ENCODE measurements at regions not wholly inside any gene's neighbourhood (a gene's known extent, or its start where the extent isn't known, plus 50 kb on each side); places are given as distances from the start of the nearest gene placed in this dataset.
"Not testable (repeated sequence)": the region's sequence is repeated elsewhere in the genome, so short reads cannot be mapped to it uniquely, and the experiment has no call there.

DNA sequence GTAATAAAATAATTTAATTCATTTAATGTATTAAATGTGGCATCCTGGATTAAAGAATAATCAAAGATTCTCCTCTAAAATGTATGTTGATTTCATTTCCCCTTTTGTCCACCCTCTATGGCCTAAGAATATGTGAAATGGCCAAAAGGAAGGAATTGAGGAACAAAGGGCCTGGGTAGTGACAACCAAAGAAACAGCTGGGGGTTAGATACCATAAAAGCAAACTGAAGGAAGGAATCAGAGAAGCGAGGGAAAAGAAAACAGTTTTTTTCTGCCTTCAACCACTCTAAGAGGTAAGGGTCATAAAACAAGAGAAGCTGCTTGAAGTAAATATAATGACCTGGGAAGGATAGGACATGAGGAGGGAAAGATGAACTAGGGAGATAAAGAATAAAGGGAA lies 139.3 kb downstream of the FAM76B start:
- DNase-seq (ENCODE audit: low read depth in 2 of 2): no peak

DNA sequence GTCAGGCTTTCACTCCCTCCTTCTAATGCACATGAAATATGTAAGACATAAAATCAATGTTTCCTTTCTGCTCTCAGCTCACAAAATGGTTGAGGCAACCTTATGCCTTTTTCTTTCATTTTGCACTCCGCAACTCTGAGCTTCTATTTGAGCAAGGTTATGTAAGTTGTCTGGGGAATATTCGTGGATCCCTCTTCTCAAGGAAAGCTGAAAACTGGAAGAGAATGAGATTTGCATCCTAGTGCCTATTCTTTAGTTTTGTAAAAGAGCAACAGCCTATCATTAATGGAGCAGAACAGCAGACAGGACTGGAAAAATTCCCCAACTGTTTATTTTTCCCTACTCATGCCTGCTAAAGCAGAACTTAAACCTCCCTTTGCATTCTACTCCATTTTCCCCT lies 141.7 kb downstream of the FAM76B start:
- DNase-seq (ENCODE audit: low read depth in 2 of 2): no peak

DNA sequence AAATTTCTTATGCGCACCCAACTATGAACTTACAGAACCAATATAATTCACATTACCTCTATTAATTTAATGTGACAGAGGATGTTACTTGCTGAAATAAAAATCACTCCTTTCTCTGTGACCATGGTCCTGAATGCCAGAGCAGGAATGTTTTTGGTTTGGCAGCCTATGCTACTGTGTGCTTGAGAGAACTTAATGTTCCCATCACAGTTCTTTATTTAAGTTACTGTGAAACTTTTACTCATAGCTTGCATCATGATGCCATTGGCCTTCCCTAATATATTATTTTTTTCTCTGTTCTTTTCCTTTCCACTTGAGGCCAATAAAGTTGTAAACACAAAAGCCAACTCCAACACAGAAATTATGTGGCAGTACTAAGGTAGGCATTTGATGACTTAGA lies 142.2 kb downstream of the FAM76B start:
- DNase-seq (ENCODE audit: low read depth in 2 of 2): no peak

GRCh38 chr11:95641495-95641894 lies 148.1 kb downstream of the FAM76B start:
- no peak for DNase-seq (ENCODE audit: low read depth in 2 of 2)

DNA sequence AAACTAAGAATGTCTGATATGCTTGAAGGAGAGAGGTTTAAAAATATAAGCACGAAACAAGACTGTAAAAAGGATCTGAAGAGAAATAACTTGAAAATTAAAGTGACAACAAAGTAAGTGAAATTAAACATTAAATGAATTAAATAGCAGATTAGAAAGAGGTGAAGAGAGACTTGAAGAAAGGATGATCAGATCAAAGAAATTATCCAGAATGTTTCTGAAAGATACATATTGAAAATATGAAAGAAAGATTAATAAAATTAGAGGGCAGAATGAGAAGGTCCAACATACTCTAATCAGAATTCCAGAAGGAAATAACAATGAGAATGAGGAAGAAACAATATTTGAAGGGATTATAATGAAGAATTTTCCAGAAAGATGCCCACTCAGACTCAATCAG lies 151.1 kb downstream of the FAM76B start:
- DNase-seq (ENCODE audit: low read depth in 2 of 2): no peak

DNA sequence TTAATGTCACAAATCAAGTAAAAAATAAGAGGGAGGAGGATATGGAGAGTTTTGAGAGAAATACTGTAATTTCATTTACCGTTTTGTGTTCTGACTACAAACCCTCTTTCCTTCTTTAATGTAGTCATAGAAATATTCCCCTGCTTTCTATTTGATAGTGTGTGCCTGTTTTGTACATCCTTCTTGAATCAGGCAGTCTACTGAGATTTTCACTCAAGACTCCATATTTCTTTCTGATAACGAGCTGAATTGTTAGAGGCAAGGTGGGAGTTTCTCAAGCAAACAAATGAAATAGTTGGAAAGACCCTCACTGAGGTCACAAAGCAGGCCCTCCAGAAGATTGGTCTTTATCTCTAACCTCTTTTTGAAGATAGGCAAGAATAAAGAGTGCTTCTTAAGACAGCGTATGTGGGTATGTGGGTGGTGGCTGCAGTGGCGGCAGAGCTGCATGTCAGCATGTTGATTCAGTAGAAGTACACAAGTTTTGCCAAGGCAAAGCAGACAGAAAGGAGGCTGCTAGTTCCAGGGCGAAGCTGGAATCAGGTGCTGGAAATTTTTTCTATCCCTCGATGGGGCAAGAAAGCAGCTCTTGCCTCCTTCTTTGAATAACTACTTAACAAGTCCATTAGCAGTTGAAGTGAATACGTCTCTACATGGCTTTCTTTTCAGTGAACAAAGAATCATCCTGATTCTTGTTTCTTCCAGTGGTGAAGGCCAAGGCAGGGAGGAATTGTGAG lies 164.2 kb downstream of the FAM76B start:
- DNase-seq (ENCODE audit: low read depth in 2 of 2): no peak

DNA sequence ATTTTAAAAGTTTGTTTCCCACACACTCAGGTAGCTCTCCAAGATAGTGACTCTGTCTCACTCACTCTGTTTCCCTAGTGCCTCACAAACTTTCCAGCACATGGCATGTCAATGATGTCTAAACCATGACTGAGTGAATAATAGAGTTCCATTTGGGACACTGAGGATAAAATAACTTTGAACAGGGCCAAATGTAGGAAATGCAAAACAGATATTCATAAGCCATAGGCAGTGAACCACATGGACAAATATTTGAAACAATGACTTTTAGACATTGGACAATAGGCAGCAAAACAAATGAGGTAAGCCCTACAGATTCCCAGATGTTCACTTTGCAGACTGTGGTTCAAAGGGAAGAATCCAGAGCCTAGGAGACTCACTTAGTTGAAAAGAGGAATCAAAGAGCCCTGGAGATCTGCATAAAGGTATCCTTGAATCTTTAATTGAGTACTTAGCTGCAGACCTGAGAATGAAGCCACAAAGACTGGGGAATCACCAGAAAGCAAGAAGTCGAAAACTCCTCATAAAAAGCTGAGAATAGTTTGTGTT lies 173.3 kb downstream of the FAM76B start:
- DNase-seq (ENCODE audit: low read depth in 2 of 2): no peak

GRCh38 chr11:95611827-95612226 lies 177.8 kb downstream of the FAM76B start:
- no peak for DNase-seq (ENCODE audit: low read depth in 2 of 2)

GRCh38 chr11:95610185-95610584 lies 179.4 kb downstream of the FAM76B start:
- DNase-seq (ENCODE audit: low read depth in 2 of 2): not testable (repeated sequence)

GRCh38 chr11:95608093-95608492 lies 181.5 kb downstream of the FAM76B start:
- no peak for DNase-seq (ENCODE audit: low read depth in 2 of 2)

DNA sequence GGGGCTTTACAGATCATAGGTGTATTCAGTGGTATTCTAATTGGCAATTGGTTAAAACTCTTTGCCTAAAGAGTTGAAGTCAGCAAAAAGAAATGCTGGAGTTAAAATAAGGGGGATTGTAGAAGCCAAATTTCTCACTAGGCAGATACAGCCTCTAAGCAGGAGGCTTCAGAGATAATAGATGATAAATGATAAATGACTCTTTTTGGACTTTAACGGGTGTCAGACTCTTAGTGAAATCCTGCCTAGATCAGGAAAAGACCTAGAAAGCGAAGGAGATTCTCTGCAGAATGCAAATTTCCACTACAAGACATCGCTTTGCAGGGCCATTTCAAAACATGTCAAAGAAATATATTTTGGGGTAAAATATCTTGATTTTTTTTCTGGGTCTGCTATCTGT lies 182.8 kb downstream of the FAM76B start:
- DNase-seq (ENCODE audit: low read depth in 2 of 2): no peak

DNA sequence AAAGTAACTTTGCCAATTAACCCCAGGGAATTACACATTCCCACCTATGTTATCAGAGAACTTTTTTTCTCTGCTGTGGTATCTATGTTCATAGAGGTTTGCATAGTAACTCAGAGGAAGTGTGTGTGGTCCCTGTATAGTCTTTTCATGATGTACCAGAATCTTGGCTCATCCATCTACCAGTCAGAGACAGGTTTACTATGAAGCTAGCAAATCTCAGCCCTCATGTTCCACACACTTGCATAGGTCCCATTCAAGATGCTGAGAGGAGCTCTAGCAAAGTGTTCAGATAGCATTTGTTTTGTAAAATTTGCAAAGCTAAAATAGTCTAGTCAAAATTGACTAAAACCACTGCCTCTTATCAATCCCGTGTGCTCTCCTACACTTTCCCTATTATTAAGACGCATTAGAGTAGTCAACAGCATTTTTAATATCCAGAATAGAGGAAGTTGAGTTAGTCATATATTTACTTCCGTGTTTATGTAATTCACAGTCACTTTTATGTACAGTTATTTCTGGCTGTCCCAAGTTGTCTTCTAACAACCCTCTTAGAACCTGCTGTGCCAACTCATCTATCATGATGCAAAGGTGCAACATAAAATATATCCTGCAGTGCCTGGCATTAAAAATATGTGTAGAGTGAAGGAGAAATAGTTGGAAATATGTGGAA lies 184.2 kb downstream of the FAM76B start:
- DNase-seq (ENCODE audit: low read depth in 2 of 2): no peak

DNA sequence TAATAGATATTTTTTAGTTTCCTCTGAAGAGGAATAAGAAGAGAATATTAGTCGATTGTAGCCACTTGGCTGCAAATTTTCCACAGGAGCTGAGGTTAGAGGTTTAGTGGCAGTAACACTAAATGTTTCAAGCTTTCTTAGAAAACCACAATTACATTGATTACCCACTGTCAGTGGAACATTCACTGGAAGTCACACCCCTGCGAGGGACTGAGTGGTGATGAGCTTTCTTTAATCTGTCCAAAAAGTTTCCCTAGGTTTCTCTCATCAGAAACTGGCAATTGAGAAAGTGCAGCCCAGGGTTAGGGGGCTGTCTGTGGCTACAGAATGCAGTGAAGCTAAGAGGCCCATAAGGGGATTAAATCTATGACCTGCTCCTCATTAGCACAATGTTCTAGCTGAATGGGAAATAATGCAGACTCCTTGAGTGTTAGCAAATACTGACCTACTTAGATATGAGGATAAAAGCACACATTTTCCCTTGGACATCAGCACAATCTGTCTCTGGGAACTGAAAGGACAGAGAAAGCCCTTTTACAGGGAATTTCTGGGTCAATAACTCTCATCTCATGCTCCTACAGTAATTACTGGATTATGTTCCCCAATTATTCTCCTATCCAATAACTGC lies 189.5 kb downstream of the FAM76B start:
- DNase-seq (ENCODE audit: low read depth in 2 of 2): no peak

- DNase-seq (ENCODE audit: low read depth in 2 of 2): no peak
These were observed 193.6 kb downstream of the FAM76B start for GRCh38 chr11:95595973-95596489.

DNA sequence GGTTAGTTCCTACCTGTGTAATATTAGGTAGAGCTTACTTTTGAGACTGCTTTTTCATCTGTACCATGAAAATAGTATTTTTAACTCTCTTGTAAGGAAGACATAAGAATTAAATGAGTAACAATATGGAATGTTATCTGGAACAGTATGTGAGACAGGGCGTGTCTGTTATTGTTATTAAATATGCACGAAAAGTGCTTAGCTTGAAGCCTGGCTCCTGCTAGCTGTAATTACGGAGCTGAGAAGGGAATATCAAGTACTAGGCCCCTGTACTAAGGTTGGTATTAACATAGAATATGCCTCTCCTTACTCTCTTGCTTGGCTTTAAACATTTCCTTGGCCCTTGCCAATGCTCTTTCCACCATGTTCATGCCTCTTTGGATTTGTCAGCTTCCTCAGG lies 194.0 kb downstream of the FAM76B start:
- no peak for DNase-seq (ENCODE audit: low read depth in 2 of 2)

- no peak for DNase-seq (ENCODE audit: low read depth in 2 of 2)
These were observed 196.5 kb downstream of the FAM76B start for GRCh38 chr11:95593111-95593510.

- DNase-seq (ENCODE audit: low read depth in 2 of 2): no peak
These were observed 197.1 kb downstream of the FAM76B start for GRCh38 chr11:95592471-95592870.

GRCh38 chr11:95589893-95590612 lies 199.5 kb downstream of the FAM76B start:
- no peak for DNase-seq (ENCODE audit: low read depth in 2 of 2)

DNA sequence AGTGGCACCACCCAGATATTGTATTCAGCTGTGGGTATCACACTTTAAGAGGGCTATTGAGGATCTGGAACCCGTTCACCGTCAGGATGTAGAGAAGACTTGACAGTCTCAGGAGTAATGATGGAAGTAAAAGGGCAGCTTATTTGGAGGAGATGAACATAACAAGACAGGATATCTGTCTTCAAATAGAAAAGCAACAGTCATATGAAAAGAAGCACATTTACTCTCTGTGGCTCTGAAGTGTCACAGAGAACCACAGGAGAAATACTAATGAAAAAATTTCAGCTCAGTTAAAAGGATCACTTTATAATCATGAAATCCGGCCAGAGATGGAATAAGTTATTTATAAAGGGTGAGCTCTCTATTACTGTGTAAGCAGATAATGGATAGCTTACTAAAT lies 200.8 kb downstream of the FAM76B start:
- no peak for DNase-seq (ENCODE audit: low read depth in 2 of 2)

- no peak for DNase-seq (ENCODE audit: low read depth in 2 of 2)
These were observed 202.9 kb downstream of the FAM76B start for GRCh38 chr11:95586661-95587060.

- DNase-seq (ENCODE audit: low read depth in 2 of 2): no peak
These were observed 203.4 kb downstream of the FAM76B start for GRCh38 chr11:95586155-95586554.

DNA sequence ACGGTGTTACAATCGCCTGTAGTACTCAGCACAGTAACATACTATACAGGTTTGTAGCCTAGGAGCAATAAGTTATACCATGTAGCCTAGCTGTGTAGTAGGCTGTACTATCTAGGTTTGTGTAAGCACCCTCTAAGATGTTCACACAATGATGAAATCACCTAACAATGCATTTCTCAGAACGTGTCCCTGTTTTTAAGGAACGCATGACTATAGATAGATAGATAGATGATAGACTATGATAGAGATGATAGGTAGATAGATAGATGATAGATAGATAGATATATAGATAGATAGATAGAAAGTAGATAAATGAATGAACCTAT lies 203.9 kb downstream of the FAM76B start:
- no peak for DNase-seq (ENCODE audit: low read depth in 2 of 2)

Measured in stimulated activated CD4-positive, alpha-beta T cell treated with anti-CD3 and anti-CD28 coated beads, Interleukin-1b, Interleukin-23, amount 100 ng/mL, for 1 hour (primary cell).